ENCODE measurements at regions not wholly inside any gene's neighbourhood (a gene's known extent, or its start where the extent isn't known, plus 50 kb on each side); places are given as distances from the start of the nearest gene placed in this dataset.
"Not testable (repeated sequence)": the region's sequence is repeated elsewhere in the genome, so short reads cannot be mapped to it uniquely, and the experiment has no call there.

- DNase-seq: no peak
These were observed 2341.6 kb downstream of the PCDH7 start for GRCh38 chr4:33061727-33062126.

DNA sequence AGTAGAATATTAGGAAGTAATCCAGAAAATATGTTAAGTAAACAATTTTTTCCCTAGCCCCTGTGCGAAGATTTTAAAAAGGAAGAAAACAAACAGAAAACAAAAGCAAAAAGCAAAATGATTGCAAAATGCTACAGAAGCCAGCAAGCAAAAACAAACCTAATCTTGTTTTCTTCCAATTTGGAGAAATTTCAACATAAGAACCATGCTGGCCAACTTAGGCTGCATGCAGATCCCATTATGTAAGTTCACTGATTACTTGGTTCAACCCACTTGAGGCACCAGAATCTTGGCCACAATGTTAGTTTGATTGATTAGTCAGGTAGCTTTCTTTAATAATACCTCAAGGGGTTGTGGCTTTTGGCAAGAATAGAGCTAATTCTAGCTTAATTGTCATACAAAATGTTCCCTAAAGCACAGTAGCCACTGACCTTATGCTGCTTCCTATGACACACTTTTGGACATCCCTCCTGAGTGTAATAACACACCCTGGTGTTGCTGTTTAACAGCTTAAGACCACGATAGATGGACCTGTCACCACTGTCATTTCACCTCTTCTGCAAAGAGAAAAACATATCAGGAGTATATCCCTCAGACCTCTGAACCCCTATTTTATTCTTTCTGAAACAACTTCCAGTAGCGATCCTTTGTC is 2342.1 kb downstream of the PCDH7 start:
- DNase-seq: no peak

DNA sequence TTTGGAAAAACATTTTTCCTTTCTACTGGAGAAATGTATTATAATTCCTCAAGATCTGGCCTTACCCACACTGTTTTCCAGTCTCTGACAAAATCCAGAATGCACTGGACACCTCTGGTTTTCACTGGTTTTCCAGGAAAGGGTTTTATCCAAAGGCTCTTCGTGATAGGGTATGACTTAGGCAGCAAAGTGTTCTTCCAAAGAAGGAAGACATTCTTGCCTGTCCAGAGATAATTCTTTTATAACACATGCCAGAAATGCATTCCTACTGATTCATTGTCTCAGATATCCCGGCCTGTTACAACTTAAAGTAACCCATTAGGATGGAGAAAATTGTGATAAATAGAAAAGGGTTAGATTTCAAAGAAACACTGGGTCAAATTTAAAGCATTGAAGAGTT is 2343.1 kb downstream of the PCDH7 start:
- no peak for DNase-seq

- no peak for DNase-seq
These were observed 2344.1 kb downstream of the PCDH7 start for GRCh38 chr4:33064238-33064637.

- no peak for DNase-seq
These were observed 2345.6 kb downstream of the PCDH7 start for GRCh38 chr4:33065749-33066148.

GRCh38 chr4:33067221-33067620 is 2347.1 kb downstream of the PCDH7 start:
- no peak for DNase-seq

DNA sequence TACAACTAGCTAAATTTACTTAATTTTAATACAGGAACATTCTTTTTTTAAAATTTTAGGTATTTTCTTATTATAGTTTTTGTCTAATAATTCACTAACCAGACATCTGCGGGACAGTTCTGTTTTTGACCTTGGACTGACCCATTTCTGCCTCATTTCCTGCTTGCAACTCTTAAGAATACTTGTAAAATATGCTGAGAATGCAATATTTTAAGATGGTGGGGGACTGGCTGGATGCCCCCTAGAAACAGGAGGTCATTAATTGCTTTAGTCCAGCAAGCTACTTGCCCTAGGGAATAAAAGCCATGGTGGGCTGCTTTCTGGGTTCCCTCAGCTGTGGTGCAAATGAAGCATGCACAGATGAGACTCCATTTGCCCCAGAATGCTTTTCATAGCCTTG is 2348.4 kb downstream of the PCDH7 start:
- DNase-seq: no peak

- DNase-seq: no peak
These were observed 2351.4 kb downstream of the PCDH7 start for GRCh38 chr4:33071535-33071934.

DNA sequence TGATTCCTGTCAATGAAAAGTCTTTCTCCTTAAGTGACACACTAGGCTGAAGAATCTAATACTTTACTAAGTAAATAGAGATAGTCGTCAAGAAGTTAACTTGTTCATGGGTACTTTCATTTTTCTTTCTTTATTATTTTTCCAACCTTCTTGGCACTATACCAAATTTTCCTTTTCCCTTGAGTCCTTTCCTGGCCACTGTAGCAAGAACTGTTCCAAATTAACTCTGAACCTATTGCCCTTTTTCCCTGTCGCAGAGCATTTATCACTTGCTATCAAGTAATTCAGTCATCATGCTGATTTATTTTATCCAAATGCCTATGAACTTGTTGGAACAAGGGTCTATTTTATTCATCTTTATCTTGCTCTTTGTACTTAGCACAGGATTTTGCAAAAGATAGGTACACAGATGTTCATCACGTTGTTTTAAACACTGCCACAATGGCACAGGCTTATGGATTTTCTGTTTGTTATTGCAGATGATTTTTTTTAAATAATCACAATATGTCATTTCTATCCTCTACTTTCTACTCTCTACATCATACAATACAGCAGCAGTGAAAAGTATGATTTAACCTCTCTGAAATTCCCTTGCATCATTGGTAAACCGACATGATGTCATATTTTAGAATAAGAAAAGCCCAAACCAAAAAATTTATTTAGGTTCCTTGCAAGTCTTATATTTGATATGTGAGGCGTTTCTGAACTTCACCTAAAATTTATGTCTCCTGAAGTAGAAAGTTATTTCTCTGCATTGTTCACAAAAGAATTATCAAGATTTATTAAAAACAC is 2352.3 kb downstream of the PCDH7 start:
- DNase-seq: no peak

DNA sequence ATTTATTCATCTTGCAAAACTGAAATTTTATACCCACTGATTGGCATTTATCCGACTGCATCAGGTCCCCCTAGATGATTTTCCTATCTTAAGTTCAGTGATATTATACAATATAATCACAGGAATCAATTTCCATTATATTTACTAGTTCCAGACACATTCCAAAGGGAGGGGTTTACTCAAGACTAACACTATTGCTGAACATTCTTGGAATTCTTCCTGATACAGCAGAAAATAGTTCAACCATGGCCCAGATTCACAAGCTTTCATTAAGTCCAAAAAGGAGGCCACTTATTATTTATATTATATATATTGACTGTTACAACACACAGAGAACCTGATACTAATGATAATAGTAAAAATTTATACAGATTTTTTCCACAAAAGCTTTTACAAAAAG is 2353.6 kb downstream of the PCDH7 start:
- DNase-seq: no peak

- no peak for DNase-seq
These were observed 2358.0 kb downstream of the PCDH7 start for GRCh38 chr4:33078145-33078544.

- no peak for DNase-seq
These were observed 2360.1 kb downstream of the PCDH7 start for GRCh38 chr4:33080275-33080674.

GRCh38 chr4:33085709-33086108 is 2365.5 kb downstream of the PCDH7 start:
- no peak for DNase-seq

DNA sequence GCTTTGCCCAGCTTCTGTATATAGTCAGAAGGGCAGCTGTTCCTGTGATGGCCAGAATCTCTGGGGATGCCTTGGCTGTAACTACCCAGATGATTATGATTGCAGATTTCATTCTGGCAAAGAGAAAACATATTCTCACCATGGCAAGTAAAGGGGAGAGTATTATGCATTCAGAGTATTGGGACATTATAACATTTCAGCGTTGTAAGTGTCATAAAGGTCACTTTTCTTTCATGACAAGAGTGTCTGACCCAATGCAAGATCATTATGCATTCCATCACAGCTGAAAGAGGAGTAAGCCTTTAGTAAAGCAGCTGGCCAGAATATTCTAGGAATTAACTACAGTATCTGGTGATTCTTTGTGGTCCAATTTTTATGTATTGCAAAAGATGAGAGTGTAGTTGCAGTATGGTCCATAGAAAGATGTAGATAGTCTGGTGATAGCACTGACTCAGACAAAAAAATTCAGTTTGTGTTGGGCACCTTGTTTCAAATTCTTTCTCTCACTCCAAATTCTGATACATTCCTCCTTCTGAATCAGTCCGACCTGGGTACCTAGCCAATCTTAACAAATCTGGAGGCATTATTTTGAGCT is 2366.3 kb downstream of the PCDH7 start:
- no peak for DNase-seq

- DNase-seq: no peak
These were observed 2368.5 kb downstream of the PCDH7 start for GRCh38 chr4:33088713-33089112.

DNA sequence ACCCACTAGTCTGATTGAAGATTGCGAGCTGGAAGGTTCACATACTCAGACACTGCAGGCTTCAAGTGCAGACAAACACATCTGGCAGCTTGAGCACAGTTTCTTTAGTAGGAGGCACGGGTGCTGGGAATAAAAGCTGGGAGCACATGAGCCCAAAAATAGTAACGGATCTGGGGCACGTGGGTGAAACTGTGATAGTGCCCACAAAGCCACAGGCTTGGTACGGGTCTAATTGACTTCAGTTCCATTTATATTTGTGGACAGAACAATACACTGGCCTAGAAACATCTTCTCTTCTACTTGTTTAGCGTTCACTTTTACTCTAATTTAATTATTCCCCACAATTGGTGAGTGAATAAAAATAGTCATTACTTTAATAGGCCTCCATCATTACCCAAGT is 2370.7 kb downstream of the PCDH7 start:
- no peak for DNase-seq

DNA sequence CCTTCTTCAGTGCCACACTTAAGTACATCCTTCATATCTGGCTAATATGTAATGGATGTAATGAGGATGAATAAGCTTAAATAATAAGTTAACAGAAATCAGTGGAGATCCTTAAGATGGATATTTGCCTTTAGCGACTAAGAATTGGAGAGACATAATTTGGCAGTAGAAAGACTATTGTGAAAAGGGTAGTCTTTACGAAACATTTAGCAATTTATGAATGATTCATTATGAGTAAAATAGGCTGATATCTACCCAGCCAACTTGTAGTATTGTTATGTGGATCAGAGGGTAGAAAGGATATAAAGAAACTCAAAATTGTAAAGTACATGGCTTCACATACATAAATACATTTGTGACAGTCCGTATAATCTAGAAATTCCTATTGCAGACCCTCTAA is 2371.8 kb downstream of the PCDH7 start:
- no peak for DNase-seq

DNA sequence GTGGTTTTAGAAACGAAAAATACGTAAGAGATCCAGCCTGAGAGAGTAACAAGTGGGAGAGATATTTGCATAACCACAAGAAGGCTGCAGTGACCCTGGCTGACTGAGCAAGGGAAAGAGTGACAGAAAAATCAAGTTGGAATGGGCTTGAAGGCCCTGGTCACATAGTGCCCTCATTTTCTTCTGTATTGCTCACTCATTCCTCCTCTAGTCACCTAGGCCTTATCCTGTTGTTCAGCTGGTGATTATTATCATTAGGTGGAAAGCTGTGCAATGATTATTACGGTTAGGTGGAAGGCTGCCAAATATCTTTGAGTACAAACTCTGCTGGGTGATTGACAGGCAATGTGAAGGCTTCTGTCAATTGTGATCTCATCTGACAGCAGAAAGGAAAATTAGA is 2384.1 kb downstream of the PCDH7 start:
- no peak for DNase-seq

DNA sequence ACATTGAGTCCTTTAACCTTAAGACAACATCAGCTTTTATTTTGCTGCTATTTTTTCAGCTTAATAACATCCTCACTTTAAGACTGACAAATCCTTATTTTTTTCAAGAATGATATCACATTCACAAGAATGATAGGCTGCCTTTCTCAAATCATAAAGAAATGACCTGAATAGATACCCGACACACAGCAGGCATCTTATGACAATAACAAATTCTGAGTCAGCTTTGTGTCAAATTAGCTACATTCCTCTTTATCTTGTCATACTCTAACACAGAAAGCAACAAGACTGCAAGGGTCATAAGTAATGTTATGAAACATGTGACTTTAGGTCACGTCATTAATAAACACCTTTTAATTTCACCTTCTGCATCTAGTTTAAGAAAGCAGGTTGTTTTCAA is 2387.6 kb downstream of the PCDH7 start:
- no peak for DNase-seq

GRCh38 chr4:33111117-33111516 is 2390.9 kb downstream of the PCDH7 start:
- DNase-seq: no peak

- DNase-seq: no peak
These were observed 2396.7 kb downstream of the PCDH7 start for GRCh38 chr4:33116871-33117270.

DNA sequence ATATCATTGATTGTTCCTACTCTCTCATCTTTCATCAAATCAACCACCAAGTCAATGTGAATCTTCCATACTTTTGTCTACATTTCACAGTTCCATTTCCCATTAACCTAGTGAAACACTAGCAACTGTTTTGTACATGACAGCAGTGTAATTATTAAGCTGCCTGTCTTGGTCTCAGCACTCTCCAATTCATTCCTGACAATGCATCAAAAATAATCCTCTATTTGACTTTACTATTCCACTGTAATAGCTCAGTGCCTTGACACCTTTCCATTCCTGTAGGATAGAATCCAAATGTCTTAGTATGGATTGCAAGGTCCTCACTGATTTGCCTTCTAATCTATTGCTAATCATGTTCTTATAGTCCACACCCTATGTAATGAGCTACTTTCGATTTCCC is 2405.8 kb downstream of the PCDH7 start:
- no peak for DNase-seq

- DNase-seq: not testable (repeated sequence)
These were observed 2410.5 kb downstream of the PCDH7 start for GRCh38 chr4:33130662-33131061.

DNA sequence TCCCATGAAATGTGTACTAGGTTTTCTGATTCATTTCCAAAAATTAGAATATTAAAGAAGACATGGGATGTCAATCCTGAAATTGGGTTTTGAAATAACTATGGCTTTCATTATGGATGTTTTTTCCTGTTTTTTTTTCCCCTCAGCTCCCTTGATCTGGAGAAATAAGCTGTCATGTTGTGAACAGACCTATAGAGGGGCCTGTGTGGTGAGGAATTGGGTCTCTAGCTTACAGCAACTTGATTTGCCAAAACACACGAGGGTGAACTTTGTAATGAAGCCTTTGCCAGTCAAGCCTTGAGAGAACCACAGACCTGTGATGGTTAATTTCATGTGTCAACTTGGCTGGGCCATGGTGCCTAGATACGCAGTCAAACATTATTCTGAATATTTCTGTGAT is 2413.6 kb downstream of the PCDH7 start:
- no peak for DNase-seq

Data from CD4-positive, alpha-beta T cell treated with Interleukin-21 for 1 hour (primary cell).